Spleen (tissue), 11 donors: ENCODE measurements at regions not wholly inside any gene's neighbourhood (a gene's known extent, or its start where the extent isn't known, plus 50 kb on each side); places are given as distances from the start of the nearest gene placed in this dataset.

Source experiments
- DNase-seq: peaks from one replicate; pipeline ENCODE4 v3.0.0-alpha.2; 2020
- H3K27ac ChIP-seq, 8 donors: fragments of 200-600 bp; sonication (generic) in 7 of 8; 1 replicate in 4 of 8; 2 replicates in 4 of 8; pipeline versions ENCODE4 v1.5.0 to v1.8.0; 2016 to 2021; ENCODE audit warnings: inconsistent platforms in 4 of 8, mild to moderate bottlenecking in 4 of 8, moderate library complexity in 1 of 8
- H3K27me3 ChIP-seq, 7 donors: fragments of 200-600 bp; sonication (generic) in 6 of 7; replicated peaks in 1 of 7; 1 replicate in 4 of 7; 2 replicates in 3 of 7; pipeline versions ENCODE4 v1.5.0 to v1.8.0; 2016 to 2021; ENCODE audit warnings: inconsistent platforms in 3 of 7, mild to moderate bottlenecking in 1 of 7
- H3K36me3 ChIP-seq, 6 donors: fragments of 200-600 bp; sonication (generic) in 5 of 6; 1 replicate in 4 of 6; 2 replicates in 2 of 6; pipeline versions ENCODE4 v1.5.0 to v1.8.0; 2016 to 2021; ENCODE audit warnings: inconsistent platforms in 2 of 6
- H3K4me1 ChIP-seq, 6 donors: fragments of 200-600 bp; sonication (generic) in 5 of 6; 1 replicate in 3 of 6; 2 replicates in 3 of 6; pipeline versions ENCODE4 v1.5.0 to v1.8.0; 2016 to 2021; ENCODE audit warnings: inconsistent platforms in 3 of 6
- H3K4me3 ChIP-seq, 8 donors: fragments of 200-600 bp; sonication (generic) in 7 of 8; 1 replicate in 4 of 8; 2 replicates in 4 of 8; pipeline versions ENCODE4 v1.5.0 to v1.8.0; 2016 to 2021; ENCODE audit warnings: inconsistent platforms in 4 of 8, mild to moderate bottlenecking in 4 of 8, moderate library complexity in 2 of 8
- H3K9me3 ChIP-seq, 8 donors: fragments of 200-600 bp; sonication (generic) in 7 of 8; 1 replicate in 4 of 8; 2 replicates in 4 of 8; pipeline versions ENCODE4 v1.5.0 to v1.8.0; 2016 to 2021; ENCODE audit warnings: inconsistent platforms in 4 of 8
- CTCF ChIP-seq, 11 experiments: fragments of 200-600 bp in 7 of 11; fragments of 450-650 bp in 4 of 11; sonication (generic) in 4 of 11; IDR thresholded peaks in 8 of 11; conservative IDR thresholded peaks in 3 of 11; 1 replicate in 7 of 11; 2 replicates in 4 of 11; pipeline versions ENCODE4 v1.4.0 to v1.8.0; 2016 to 2021; ENCODE audit warnings: antibody characterized with exemption in 11 of 11, inconsistent platforms in 4 of 11, mild to moderate bottlenecking in 1 of 11
- POLR2A ChIP-seq, 3 donors: fragments of 450-650 bp; IDR thresholded peaks; one replicate each; pipeline ENCODE4 v1.5.1; 2017; ENCODE audit warnings: antibody characterized with exemption in 3 of 3, mild to moderate bottlenecking in 1 of 3
- POLR2AphosphoS5 ChIP-seq, 3 donors: sonication (generic); formaldehyde crosslinking; IDR thresholded peaks; one replicate each; pipeline ENCODE4 v1.5.1; 2017; ENCODE audit warnings: antibody characterized with exemption in 3 of 3
- WGBS, 5 donors: extraction: QIAGEN DNeasy Blood & Tissue Kit in 3 of 5; methylation state at CpG; one replicate each; pipeline versions ENCODE4 v1.1.5 to v1.1.7; 2013 to 2018; 5-methylcytosine and 5-hydroxymethylcytosine counted together
- intact Hi-C: fragments of 100-400 bp; cut with DNase I; formaldehyde crosslinking; loops from one replicate; pipeline ENCODE4 v1.15.0; 2023; ENCODE audit warnings: low total_unique reads
- donor health status: healthy with polysubstance abuse.
- donor health status: DM: no; HTN: no; CAD: no; lungs with moderate emphysema.
- donor health status: DM: no; HTN: no; CAD: no.
- donor health status: Bipolar disorder and iron deficiency.
- donor health status: healthy.
- donor health status: DM: no; HTN: no; CAD: no.
- donor health status: DM: yes; HTN: yes; CAD: no.

DNA sequence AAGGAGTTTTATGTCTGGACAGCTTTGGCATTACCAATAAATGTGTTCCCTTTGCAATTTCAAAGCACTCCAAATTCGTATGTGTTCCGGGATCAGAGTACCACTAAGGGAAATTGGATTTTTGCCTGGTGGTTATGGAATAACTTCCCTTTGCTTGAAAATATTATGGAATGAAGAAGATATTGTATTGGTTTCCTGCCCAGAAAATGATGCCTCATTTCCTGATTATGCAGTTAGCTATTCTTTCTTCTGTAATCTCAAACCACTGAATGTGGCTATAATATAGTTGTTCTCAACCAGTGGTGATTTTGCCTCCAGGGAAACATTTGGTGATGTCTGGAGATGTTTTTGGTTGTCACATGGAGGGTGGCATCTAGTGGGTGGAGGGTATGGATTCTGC is 142.9 kb downstream of the PCDH7 start:
- 62 to 76% (median 66%) methylated on average over 2 of the region's 2 CpGs for WGBS, 5 donors
- H3K27me3 ChIP-seq = no peaks in the 10 kb centered on the region
- DNase-seq = no peak
- TF ChIP-seq POLR2A (IDR thresholded peaks at IDR 0.05) (no peak), POLR2AphosphoS5 (IDR thresholded peaks at IDR 0.05) (no peak), CTCF (IDR thresholded peaks at IDR 0.05 in 8 of 11, conservative IDR thresholded peaks at IDR 0.05 in 3 of 11) (no peak)
- no peak overlapping the region for H3K4me3 ChIP-seq
- no peaks in the 10 kb centered on the region for H3K36me3 ChIP-seq
- H3K27ac ChIP-seq = peak overlapping the region in 1 of 8 donors; percentile 3
- intact Hi-C loops = no loop called here
- H3K4me1 ChIP-seq = no peaks in the 10 kb centered on the region
- no peaks in the 10 kb centered on the region for H3K9me3 ChIP-seq

- Histone ChIP-seq H3K27me3 (no peaks in the 10 kb centered on the region), H3K4me3 (no peak overlapping the region), H3K9me3 (peaks cover 0 to 13% (median 2%) of the 10 kb centered on the region in 8 donors), H3K36me3 (no peaks in the 10 kb centered on the region), H3K4me1 (no peaks in the 10 kb centered on the region), H3K27ac (no peak overlapping the region)
- TF ChIP-seq POLR2AphosphoS5 (IDR thresholded peaks at IDR 0.05) (no peak), POLR2A (IDR thresholded peaks at IDR 0.05) (no peak), CTCF (IDR thresholded peaks at IDR 0.05 in 8 of 11, conservative IDR thresholded peaks at IDR 0.05 in 3 of 11) (no peak)
- intact Hi-C loops = no loop called here
- 65 to 79% (median 67%) methylated on average over 3 of the region's 3 CpGs for WGBS, 5 donors
- DNase-seq = no peak
Measured at GRCh38 chr4:30865691-30866090, 145.5 kb downstream of the PCDH7 start.

- no peak overlapping the region for H3K4me3 ChIP-seq
- intact Hi-C loops = no loop called here
- H3K27ac ChIP-seq = no peak overlapping the region
- DNase-seq = no peak
- H3K36me3 ChIP-seq = no peaks in the 10 kb centered on the region
- H3K27me3 ChIP-seq = no peaks in the 10 kb centered on the region
- 30 to 53% (median 46%) methylated on average over 1 of the region's 1 CpG for WGBS, 5 donors
- H3K4me1 ChIP-seq = no peaks in the 10 kb centered on the region
- TF ChIP-seq CTCF (IDR thresholded peaks at IDR 0.05 in 8 of 11, conservative IDR thresholded peaks at IDR 0.05 in 3 of 11) (no peak), POLR2A (IDR thresholded peaks at IDR 0.05) (no peak), POLR2AphosphoS5 (IDR thresholded peaks at IDR 0.05) (no peak)
- H3K9me3 ChIP-seq = peaks cover 0 to 13% (median 2%) of the 10 kb centered on the region in 8 donors
Measured at GRCh38 chr4:30866346-30866745, 146.2 kb downstream of the PCDH7 start.

DNA sequence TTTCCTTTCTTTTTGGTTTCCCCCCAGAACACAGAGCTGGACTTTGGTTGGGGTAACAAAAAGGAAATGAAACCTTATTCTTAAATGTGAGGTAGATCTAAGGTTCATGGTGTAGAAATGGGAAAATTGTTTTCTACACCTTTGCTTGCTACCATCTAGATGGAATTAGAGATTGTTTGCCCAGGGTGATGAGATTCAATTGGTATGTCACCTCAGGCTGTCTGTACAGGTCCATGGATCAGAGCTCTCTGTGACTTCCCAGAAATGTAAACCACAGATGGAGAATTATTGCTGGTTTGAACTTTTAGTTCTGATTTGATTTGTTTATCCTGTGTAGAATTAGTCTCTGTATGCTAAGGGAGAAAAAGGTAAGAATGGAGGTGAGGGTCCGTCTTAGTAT is 146.7 kb downstream of the PCDH7 start:
- Histone ChIP-seq H3K4me1 (no peaks in the 10 kb centered on the region), H3K9me3 (peaks cover 0 to 13% (median 2%) of the 10 kb centered on the region in 8 donors), H3K27me3 (no peaks in the 10 kb centered on the region), H3K36me3 (no peaks in the 10 kb centered on the region), H3K27ac (no peak overlapping the region), H3K4me3 (no peak overlapping the region)
- no peak for DNase-seq
- TF ChIP-seq CTCF (IDR thresholded peaks at IDR 0.05 in 8 of 11, conservative IDR thresholded peaks at IDR 0.05 in 3 of 11) = no peak
- TF ChIP-seq POLR2A (IDR thresholded peaks at IDR 0.05) = no peak
- intact Hi-C loops = no loop called here
- 85 to 97% (median 93%) methylated on average over 1 of the region's 1 CpG for WGBS, 5 donors
